Chondrocyte (in vitro differentiated cells): ENCODE measurements at regions not wholly inside any gene's neighbourhood (a gene's known extent, or its start where the extent isn't known, plus 50 kb on each side); places are given as distances from the start of the nearest gene placed in this dataset.

Source experiments
- DNase-seq: peaks from one replicate; pipeline ENCODE4 v3.0.0; 2021; ENCODE audit warnings: mixed read lengths, low spot score
- H3K27ac Mint-ChIP-seq: one replicate; pipeline ENCODE4 v1.8.0; 2021; ENCODE audit warnings: mild to moderate bottlenecking, moderate library complexity, mixed read lengths; ENCODE audit not compliant: unreplicated experiment
- H3K27me3 Mint-ChIP-seq: 2 replicates; pipeline ENCODE4 v1.8.0; 2021; ENCODE audit warnings: low read depth, mixed read lengths
- H3K36me3 Mint-ChIP-seq: 2 replicates; pipeline ENCODE4 v1.8.0; 2021; ENCODE audit warnings: low read depth, mixed read lengths
- H3K4me1 Mint-ChIP-seq: 2 replicates; pipeline ENCODE4 v1.8.0; 2021; ENCODE audit warnings: low read depth, mild to moderate bottlenecking, mixed read lengths
- H3K4me3 Mint-ChIP-seq: one replicate; pipeline ENCODE4 v1.8.0; 2021; ENCODE audit warnings: mild to moderate bottlenecking, moderate library complexity, mixed read lengths; ENCODE audit not compliant: unreplicated experiment
- H3K9me3 Mint-ChIP-seq: 2 replicates; pipeline ENCODE4 v1.8.0; 2021; ENCODE audit warnings: low read depth, mixed read lengths
- CTCF ChIP-seq: fragments of 200-600 bp; sonication (generic); IDR thresholded peaks from 2 replicates; pipeline ENCODE4 v1.5.0; 2021; ENCODE audit warnings: antibody characterized with exemption, mild to moderate bottlenecking, moderate library complexity

- no peak for TF ChIP-seq CTCF
- DNase-seq, result no peak
- Mint-ChIP-seq H3K27me3 (no peaks in the 10 kb centered on the region), H3K9me3 (peaks cover 22% of the 10 kb centered on the region), H3K27ac (no peak overlapping the region), H3K4me3 (no peak overlapping the region), H3K36me3 (peaks cover 6% of the 10 kb centered on the region), H3K4me1 (no peaks in the 10 kb centered on the region)
Observed at GRCh38 chr22:27358096-27358870, 443.3 kb downstream of the MN1 start.

DNA sequence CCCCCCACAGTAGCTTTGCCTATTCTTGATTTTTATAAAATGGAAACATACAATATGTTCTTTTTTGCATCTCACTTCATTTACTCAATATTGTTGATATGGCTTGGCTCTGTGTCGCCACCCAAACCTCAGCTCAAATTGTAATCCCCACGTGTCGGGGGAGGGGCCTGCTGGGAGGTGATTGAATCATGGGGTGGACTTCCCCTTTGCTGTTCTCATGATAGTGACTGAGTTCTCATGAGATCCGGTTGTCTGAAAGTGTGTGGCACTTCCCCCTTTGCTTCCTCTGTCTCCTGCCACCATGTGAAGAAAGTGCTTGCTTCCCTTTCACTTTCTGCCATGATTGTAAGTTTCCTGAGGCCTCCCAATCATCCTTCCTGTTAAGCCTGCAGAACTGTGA is 431.3 kb downstream of the MN1 start:
- Mint-ChIP-seq H3K27ac (no peak overlapping the region), H3K9me3 (peaks cover 6% of the 10 kb centered on the region), H3K4me1 (peaks cover 3% of the 10 kb centered on the region), H3K27me3 (no peaks in the 10 kb centered on the region), H3K36me3 (no peaks in the 10 kb centered on the region), H3K4me3 (no peak overlapping the region)
- no peak for TF ChIP-seq CTCF
- no peak for DNase-seq

DNA sequence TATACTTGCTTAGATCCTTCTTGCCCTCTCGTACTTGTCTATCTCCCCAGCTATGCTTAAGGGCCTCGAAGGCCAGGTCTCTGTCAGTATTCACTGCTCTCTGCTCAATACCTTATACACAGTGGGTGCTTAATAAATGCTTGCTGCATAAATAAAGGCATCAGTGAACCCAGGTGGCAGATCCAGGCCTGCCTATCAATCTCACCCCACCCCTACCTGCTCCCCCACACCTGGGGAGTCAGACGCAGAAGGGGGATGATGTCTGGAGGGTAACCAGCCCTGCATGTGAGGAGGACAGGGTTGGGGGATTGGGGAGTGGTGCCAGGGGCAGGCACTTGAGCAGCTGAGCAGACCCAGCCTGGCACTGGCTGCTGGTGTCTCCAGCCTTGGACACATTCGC is 430.6 kb downstream of the MN1 start:
- Mint-ChIP-seq H3K27me3 (no peaks in the 10 kb centered on the region), H3K36me3 (no peaks in the 10 kb centered on the region), H3K9me3 (peaks cover 9% of the 10 kb centered on the region), H3K4me3 (no peak overlapping the region), H3K27ac (no peak overlapping the region), H3K4me1 (peaks cover 3% of the 10 kb centered on the region)
- TF ChIP-seq CTCF, result no peak
- DNase-seq, result no peak

- Mint-ChIP-seq H3K4me1 (peaks cover 4% of the 10 kb centered on the region), H3K36me3 (no peaks in the 10 kb centered on the region), H3K9me3 (peaks cover 9% of the 10 kb centered on the region), H3K27ac (no peak overlapping the region), H3K27me3 (no peaks in the 10 kb centered on the region), H3K4me3 (no peak overlapping the region)
- no peak for DNase-seq
- no peak for TF ChIP-seq CTCF
Observed at GRCh38 chr22:27372364-27372763, 429.2 kb downstream of the MN1 start.

GRCh38 chr22:27372969-27373670 is 428.4 kb downstream of the MN1 start:
- H3K27me3 Mint-ChIP-seq, result no peaks in the 10 kb centered on the region
- H3K27ac Mint-ChIP-seq, result no peak overlapping the region
- peaks cover 11% of the 10 kb centered on the region for H3K4me1 Mint-ChIP-seq
- no peak for TF ChIP-seq CTCF
- H3K36me3 Mint-ChIP-seq, result no peaks in the 10 kb centered on the region
- no peak overlapping the region for H3K4me3 Mint-ChIP-seq
- DNase-seq, result no peak
- H3K9me3 Mint-ChIP-seq, result peaks cover 9% of the 10 kb centered on the region
